Activated effector memory CD4-positive, alpha-beta T cell treated with anti-CD3 and anti-CD28 coated beads, Interleukin-2, amount 50 U/mL, for 16 hours (primary cell): ENCODE measurements at regions not wholly inside any gene's neighbourhood (a gene's known extent, or its start where the extent isn't known, plus 50 kb on each side); places are given as distances from the start of the nearest gene placed in this dataset.

Experiments
- DNase-seq: peaks from one replicate; pipeline ENCODE4 v3.0.0-alpha.2; 2020

- DNase-seq, result no peak
These were observed 236.1 kb downstream of the KCNA4 start for GRCh38 chr11:29780756-29781155.

GRCh38 chr11:29773656-29774264 lies 243.1 kb downstream of the KCNA4 start:
- no peak for DNase-seq

- no peak for DNase-seq
These were observed 260.0 kb downstream of the KCNA4 start for GRCh38 chr11:29756871-29757270.

- no peak for DNase-seq
These were observed 261.4 kb downstream of the KCNA4 start for GRCh38 chr11:29755474-29755873.

- no peak for DNase-seq
These were observed 265.2 kb downstream of the KCNA4 start for GRCh38 chr11:29751618-29752017.

- no peak for DNase-seq
These were observed 266.4 kb downstream of the KCNA4 start for GRCh38 chr11:29750392-29750791.

- DNase-seq, result no peak
These were observed 282.5 kb downstream of the KCNA4 start for GRCh38 chr11:29734287-29734686.

GRCh38 chr11:29713831-29714320 lies 303.0 kb downstream of the KCNA4 start:
- DNase-seq, result no peak

- no peak for DNase-seq
These were observed 304.2 kb downstream of the KCNA4 start for GRCh38 chr11:29712616-29713015.

GRCh38 chr11:29707924-29708323 lies 308.9 kb downstream of the KCNA4 start:
- DNase-seq, result no peak

- no peak for DNase-seq
These were observed 331.5 kb downstream of the KCNA4 start for GRCh38 chr11:29685361-29685760.

- DNase-seq, result no peak
These were observed 334.0 kb downstream of the KCNA4 start for GRCh38 chr11:29682856-29683255.

GRCh38 chr11:29679996-29680395 lies 336.8 kb downstream of the KCNA4 start:
- no peak for DNase-seq

GRCh38 chr11:29676993-29677392 lies 339.8 kb downstream of the KCNA4 start:
- DNase-seq, result no peak

- no peak for DNase-seq
These were observed 347.5 kb downstream of the KCNA4 start for GRCh38 chr11:29669310-29669709.

GRCh38 chr11:29657709-29658108 lies 359.1 kb downstream of the KCNA4 start:
- no peak for DNase-seq

- no peak for DNase-seq
These were observed 360.2 kb downstream of the KCNA4 start for GRCh38 chr11:29656597-29656996.

GRCh38 chr11:29645373-29645772 lies 371.5 kb downstream of the KCNA4 start:
- no peak for DNase-seq

- no peak for DNase-seq
These were observed 375.6 kb downstream of the KCNA4 start for GRCh38 chr11:29641201-29641600.

GRCh38 chr11:29634744-29635143 lies 382.1 kb downstream of the KCNA4 start:
- DNase-seq, result no peak

- no peak for DNase-seq
These were observed 382.6 kb downstream of the KCNA4 start for GRCh38 chr11:29634244-29634643.

- no peak for DNase-seq
These were observed 387.5 kb downstream of the KCNA4 start for GRCh38 chr11:29629286-29629685.

- DNase-seq, result no peak
These were observed 388.2 kb downstream of the KCNA4 start for GRCh38 chr11:29628609-29629008.

- DNase-seq, result no peak
These were observed 389.3 kb downstream of the KCNA4 start for GRCh38 chr11:29627541-29627940.

- no peak for DNase-seq
These were observed 393.6 kb downstream of the KCNA4 start for GRCh38 chr11:29623144-29623722.
